ENCODE measurements at regions not wholly inside any gene's neighbourhood (a gene's known extent, or its start where the extent isn't known, plus 50 kb on each side); places are given as distances from the start of the nearest gene placed in this dataset.
"Not testable (repeated sequence)": the region's sequence is repeated elsewhere in the genome, so short reads cannot be mapped to it uniquely, and the experiment has no call there.

GRCh38 chr16:47944589-47944988 is 211.2 kb downstream of the ABCC12 start:
- no peak for DNase-seq (ENCODE audit: low read depth)
- in situ Hi-C loops (cut with HindIII; ENCODE audit: low pct_unique_long_range_greater_than_20kb, low sequenced_read_pairs) = no loop called here

- in situ Hi-C loops (cut with HindIII; ENCODE audit: low pct_unique_long_range_greater_than_20kb, low sequenced_read_pairs) = no loop called here
- DNase-seq (ENCODE audit: low read depth) = no peak
These were observed 212.6 kb downstream of the ABCC12 start for GRCh38 chr16:47943235-47943634.

GRCh38 chr16:47940466-47940865 is 215.3 kb downstream of the ABCC12 start:
- in situ Hi-C loops (cut with HindIII; ENCODE audit: low pct_unique_long_range_greater_than_20kb, low sequenced_read_pairs) = no loop called here
- DNase-seq (ENCODE audit: low read depth) = no peak

GRCh38 chr16:47939680-47940079 is 216.1 kb downstream of the ABCC12 start:
- in situ Hi-C loops (cut with HindIII; ENCODE audit: low pct_unique_long_range_greater_than_20kb, low sequenced_read_pairs) = no loop called here
- DNase-seq (ENCODE audit: low read depth) = no peak

GRCh38 chr16:47938272-47938671 is 217.5 kb downstream of the ABCC12 start:
- in situ Hi-C loops (cut with HindIII; ENCODE audit: low pct_unique_long_range_greater_than_20kb, low sequenced_read_pairs) = no loop called here
- DNase-seq (ENCODE audit: low read depth) = no peak

GRCh38 chr16:47928008-47928407 is 227.8 kb downstream of the ABCC12 start:
- no peak for DNase-seq (ENCODE audit: low read depth)
- in situ Hi-C loops (cut with HindIII; ENCODE audit: low pct_unique_long_range_greater_than_20kb, low sequenced_read_pairs) = no loop called here

- no peak for DNase-seq (ENCODE audit: low read depth)
These were observed 228.5 kb downstream of the ABCC12 start for GRCh38 chr16:47927330-47927729.

GRCh38 chr16:47925811-47926460 is 229.9 kb downstream of the ABCC12 start:
- no peak for DNase-seq (ENCODE audit: low read depth)
- in situ Hi-C loops (cut with HindIII; ENCODE audit: low pct_unique_long_range_greater_than_20kb, low sequenced_read_pairs) = no loop called here

More at GRCh38 chr16:47927330-47927729, 228.5 kb downstream of the ABCC12 start:
- in situ Hi-C loops (cut with HindIII; ENCODE audit: low pct_unique_long_range_greater_than_20kb, low sequenced_read_pairs) = no loop called here

GRCh38 chr16:47924950-47925349 is 230.8 kb downstream of the ABCC12 start:
- DNase-seq (ENCODE audit: low read depth) = no peak
- in situ Hi-C loops (cut with HindIII; ENCODE audit: low pct_unique_long_range_greater_than_20kb, low sequenced_read_pairs) = no loop called here

GRCh38 chr16:47921535-47921934 is 234.3 kb downstream of the ABCC12 start:
- DNase-seq (ENCODE audit: low read depth) = no peak
- in situ Hi-C loops (cut with HindIII; ENCODE audit: low pct_unique_long_range_greater_than_20kb, low sequenced_read_pairs) = no loop called here

GRCh38 chr16:47920709-47921108 is 235.1 kb downstream of the ABCC12 start:
- peak; percentile 3 for DNase-seq (ENCODE audit: low read depth)
- in situ Hi-C loops (cut with HindIII; ENCODE audit: low pct_unique_long_range_greater_than_20kb, low sequenced_read_pairs) = no loop called here

- in situ Hi-C loops (cut with HindIII; ENCODE audit: low pct_unique_long_range_greater_than_20kb, low sequenced_read_pairs) = no loop called here
- DNase-seq (ENCODE audit: low read depth) = no peak
These were observed 238.7 kb downstream of the ABCC12 start for GRCh38 chr16:47917118-47917517.

GRCh38 chr16:47916266-47916665 is 239.5 kb downstream of the ABCC12 start:
- in situ Hi-C loops (cut with HindIII; ENCODE audit: low pct_unique_long_range_greater_than_20kb, low sequenced_read_pairs) = no loop called here
- no peak for DNase-seq (ENCODE audit: low read depth)

- no peak for DNase-seq (ENCODE audit: low read depth)
- in situ Hi-C loops (cut with HindIII; ENCODE audit: low pct_unique_long_range_greater_than_20kb, low sequenced_read_pairs) = no loop called here
These were observed 248.7 kb downstream of the ABCC12 start for GRCh38 chr16:47907109-47907508.

GRCh38 chr16:47905771-47906170 is 250.0 kb downstream of the ABCC12 start:
- in situ Hi-C loops (cut with HindIII; ENCODE audit: low pct_unique_long_range_greater_than_20kb, low sequenced_read_pairs) = no loop called here
- no peak for DNase-seq (ENCODE audit: low read depth)

- DNase-seq (ENCODE audit: low read depth) = no peak
- in situ Hi-C loops (cut with HindIII; ENCODE audit: low pct_unique_long_range_greater_than_20kb, low sequenced_read_pairs) = no loop called here
These were observed 251.1 kb downstream of the ABCC12 start for GRCh38 chr16:47904691-47905090.

- no peak for DNase-seq (ENCODE audit: low read depth)
- in situ Hi-C loops (cut with HindIII; ENCODE audit: low pct_unique_long_range_greater_than_20kb, low sequenced_read_pairs) = no loop called here
These were observed 252.3 kb downstream of the ABCC12 start for GRCh38 chr16:47903470-47903869.

- DNase-seq (ENCODE audit: low read depth); in situ Hi-C loops (cut with HindIII; ENCODE audit: low pct_unique_long_range_greater_than_20kb, low sequenced_read_pairs): not testable (repeated sequence)
These were observed 258.7 kb downstream of the ABCC12 start for GRCh38 chr16:47897105-47897504.

GRCh38 chr16:47895146-47895545 is 260.6 kb downstream of the ABCC12 start:
- DNase-seq (ENCODE audit: low read depth) = no peak
- in situ Hi-C loops (cut with HindIII; ENCODE audit: low pct_unique_long_range_greater_than_20kb, low sequenced_read_pairs) = no loop called here

GRCh38 chr16:47892999-47893398 is 262.8 kb downstream of the ABCC12 start:
- in situ Hi-C loops (cut with HindIII; ENCODE audit: low pct_unique_long_range_greater_than_20kb, low sequenced_read_pairs) = no loop called here
- DNase-seq (ENCODE audit: low read depth) = no peak

Measured in Caki2 (cell line).